ENCODE measurements at regions not wholly inside any gene's neighbourhood (a gene's known extent, or its start where the extent isn't known, plus 50 kb on each side); places are given as distances from the start of the nearest gene placed in this dataset.

GRCh38 chr12:67096533-67097318, 172.4 kb upstream of the CAND1 start:
- TF ChIP-seq MXI1 (conservative IDR thresholded peaks at IDR 0.05; ENCODE audit: poor library complexity, severe bottlenecking) (no peak), EP300 (conservative IDR thresholded peaks at IDR 0.05; ENCODE audit: poor library complexity, severe bottlenecking) (no peak), POLR2AphosphoS5 (IDR thresholded peaks at IDR 0.05) (no peak), TAF1 (IDR thresholded peaks at IDR 0.05; ENCODE audit: low read depth) (no peak), RAD21 (conservative IDR thresholded peaks at IDR 0.05) (no peak), EZH2 (IDR thresholded peaks at IDR 0.05; ENCODE audit: borderline replicate concordance, insufficient read depth, low read length, poor library complexity, severe bottlenecking) (no peak), CTCF (IDR thresholded peaks at IDR 0.05; ENCODE audit: poor library complexity, severe bottlenecking) (no peak), REST (IDR thresholded peaks at IDR 0.05; ENCODE audit: borderline replicate concordance) (no peak), SMC3 (conservative IDR thresholded peaks at IDR 0.05; ENCODE audit: poor library complexity) (no peak)
- no peaks in the 10 kb centered on the region for H3K27me3 ChIP-seq (ENCODE audit: insufficient read depth, low read depth, low read length)
- H3K9me3 ChIP-seq (ENCODE audit: low read length), result no peaks in the 10 kb centered on the region
- H2AFZ ChIP-seq (ENCODE audit: low read depth, low read length), result no peak overlapping the region
- no peak overlapping the region for H3K9ac ChIP-seq (ENCODE audit: low read length)
- no peaks in the 10 kb centered on the region for H4K20me1 ChIP-seq (ENCODE audit: insufficient read depth)
- no peaks in the 10 kb centered on the region for H3F3A ChIP-seq (ENCODE audit: insufficient read depth, low read length, poor library complexity, severe bottlenecking)
- H3K4me2 ChIP-seq (ENCODE audit: low read length), result no peak overlapping the region
- H3K9me2 ChIP-seq (ENCODE audit: insufficient read depth, low read length), result no peaks in the 10 kb centered on the region
- no peaks in the 10 kb centered on the region for H3K36me3 ChIP-seq (ENCODE audit: insufficient read depth, low read length)
- H3K4me3 ChIP-seq (ENCODE audit: low read length), result no peak overlapping the region
- no peaks in the 10 kb centered on the region for H3K79me2 ChIP-seq (replicated peaks; ENCODE audit: insufficient read depth, low read length)
- no peak overlapping the region for H3K27ac ChIP-seq (ENCODE audit: low read length)

GRCh38 chr12:67099858-67100257, 169.3 kb upstream of the CAND1 start:
- no peak overlapping the region for H3K4me3 ChIP-seq (ENCODE audit: low read length)
- no peak overlapping the region for H3K9ac ChIP-seq (ENCODE audit: low read length)
- no peaks in the 10 kb centered on the region for H3K79me2 ChIP-seq (replicated peaks; ENCODE audit: insufficient read depth, low read length)
- no peaks in the 10 kb centered on the region for H3F3A ChIP-seq (ENCODE audit: insufficient read depth, low read length, poor library complexity, severe bottlenecking)
- H3K27ac ChIP-seq (ENCODE audit: low read length), result no peak overlapping the region
- no peaks in the 10 kb centered on the region for H3K27me3 ChIP-seq (ENCODE audit: insufficient read depth, low read depth, low read length)
- H3K4me2 ChIP-seq (ENCODE audit: low read length), result no peak overlapping the region
- no peaks in the 10 kb centered on the region for H3K36me3 ChIP-seq (ENCODE audit: insufficient read depth, low read length)
- TF ChIP-seq EZH2 (IDR thresholded peaks at IDR 0.05; ENCODE audit: borderline replicate concordance, insufficient read depth, low read length, poor library complexity, severe bottlenecking) (no peak), CTCF (IDR thresholded peaks at IDR 0.05; ENCODE audit: poor library complexity, severe bottlenecking) (no peak), TAF1 (IDR thresholded peaks at IDR 0.05; ENCODE audit: low read depth) (no peak), REST (IDR thresholded peaks at IDR 0.05; ENCODE audit: borderline replicate concordance) (no peak), RAD21 (conservative IDR thresholded peaks at IDR 0.05) (no peak), SMC3 (conservative IDR thresholded peaks at IDR 0.05; ENCODE audit: poor library complexity) (no peak), POLR2AphosphoS5 (IDR thresholded peaks at IDR 0.05) (no peak), EP300 (conservative IDR thresholded peaks at IDR 0.05; ENCODE audit: poor library complexity, severe bottlenecking) (no peak), MXI1 (conservative IDR thresholded peaks at IDR 0.05; ENCODE audit: poor library complexity, severe bottlenecking) (no peak)
- H3K9me2 ChIP-seq (ENCODE audit: insufficient read depth, low read length), result no peaks in the 10 kb centered on the region
- H3K9me3 ChIP-seq (ENCODE audit: low read length), result no peaks in the 10 kb centered on the region
- H4K20me1 ChIP-seq (ENCODE audit: insufficient read depth), result no peaks in the 10 kb centered on the region
- no peak overlapping the region for H2AFZ ChIP-seq (ENCODE audit: low read depth, low read length)
